ENCODE measurements at regions not wholly inside any gene's neighbourhood (a gene's known extent, or its start where the extent isn't known, plus 50 kb on each side); places are given as distances from the start of the nearest gene placed in this dataset.

DNA sequence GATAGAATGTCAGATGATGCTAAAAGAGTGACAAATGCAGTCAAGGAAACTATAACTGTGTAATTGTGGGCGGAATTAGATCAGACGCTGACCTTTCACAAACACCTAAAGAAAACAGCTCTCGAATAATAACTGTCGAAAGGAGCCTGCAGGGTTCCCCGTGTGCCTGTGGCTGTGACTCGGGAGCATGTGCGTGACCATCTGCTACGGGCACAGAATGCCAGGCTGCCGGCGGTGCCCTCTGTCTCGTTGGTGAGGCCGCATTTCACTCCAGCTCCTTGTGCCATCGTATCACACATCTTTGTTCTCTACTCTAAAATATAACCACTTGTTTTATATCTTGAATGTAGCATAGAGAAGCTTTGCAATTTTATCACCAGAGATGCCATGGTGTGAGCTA lies 267.8 kb upstream of the FMN2 start:
- ATAC-seq, result no peak
- WGBS, 2 donors (ENCODE audit: low coverage in 1 of 2), result 80 to 86% methylated on average over 12 of the region's 13 CpGs
- Histone ChIP-seq H3K36me3 (peaks cover 0 to 6% of the 10 kb centered on the region in 2 donors), H3K27me3 (no peaks in the 10 kb centered on the region), H3K4me1 (peaks cover 0 to 4% (median 0%) of the 10 kb centered on the region in 3 donors), H3K4me3 (no peak overlapping the region), H3K27ac (no peak overlapping the region), H3K9me3 (no peaks in the 10 kb centered on the region)
- TF ChIP-seq EP300 (IDR thresholded peaks at IDR 0.05) (no peak), POLR2AphosphoS5 (IDR thresholded peaks at IDR 0.05) (no peak), POLR2A (IDR thresholded peaks at IDR 0.05) (no peak)
- TF ChIP-seq, protein P1, sequence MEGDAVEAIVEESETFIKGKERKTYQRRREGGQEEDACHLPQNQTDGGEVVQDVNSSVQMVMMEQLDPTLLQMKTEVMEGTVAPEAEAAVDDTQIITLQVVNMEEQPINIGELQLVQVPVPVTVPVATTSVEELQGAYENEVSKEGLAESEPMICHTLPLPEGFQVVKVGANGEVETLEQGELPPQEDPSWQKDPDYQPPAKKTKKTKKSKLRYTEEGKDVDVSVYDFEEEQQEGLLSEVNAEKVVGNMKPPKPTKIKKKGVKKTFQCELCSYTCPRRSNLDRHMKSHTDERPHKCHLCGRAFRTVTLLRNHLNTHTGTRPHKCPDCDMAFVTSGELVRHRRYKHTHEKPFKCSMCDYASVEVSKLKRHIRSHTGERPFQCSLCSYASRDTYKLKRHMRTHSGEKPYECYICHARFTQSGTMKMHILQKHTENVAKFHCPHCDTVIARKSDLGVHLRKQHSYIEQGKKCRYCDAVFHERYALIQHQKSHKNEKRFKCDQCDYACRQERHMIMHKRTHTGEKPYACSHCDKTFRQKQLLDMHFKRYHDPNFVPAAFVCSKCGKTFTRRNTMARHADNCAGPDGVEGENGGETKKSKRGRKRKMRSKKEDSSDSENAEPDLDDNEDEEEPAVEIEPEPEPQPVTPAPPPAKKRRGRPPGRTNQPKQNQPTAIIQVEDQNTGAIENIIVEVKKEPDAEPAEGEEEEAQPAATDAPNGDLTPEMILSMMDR (IDR thresholded peaks at IDR 0.05), result no peak

DNA sequence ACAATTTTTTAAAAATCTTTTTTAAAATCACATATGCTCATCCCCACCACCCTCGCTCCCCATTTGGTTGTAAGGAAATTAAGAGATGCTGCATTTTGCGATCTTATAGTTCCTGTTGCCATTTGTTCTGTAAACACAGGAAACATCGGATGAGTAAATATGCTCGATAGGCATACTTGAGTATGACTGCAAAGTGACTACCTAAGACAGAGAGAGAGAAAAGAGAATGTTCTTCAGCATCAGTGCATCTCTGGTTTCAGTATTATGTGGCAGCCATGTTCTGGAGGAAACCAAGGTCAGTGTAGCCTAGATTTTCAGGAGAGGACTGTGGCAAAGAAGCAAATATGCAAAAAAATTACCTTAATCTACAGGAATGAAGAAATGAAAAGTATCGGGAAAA lies 265.5 kb upstream of the FMN2 start:
- TF ChIP-seq POLR2A (IDR thresholded peaks at IDR 0.05) (no peak), POLR2AphosphoS5 (IDR thresholded peaks at IDR 0.05) (no peak), EP300 (IDR thresholded peaks at IDR 0.05) (no peak)
- TF ChIP-seq, protein P1 (IDR thresholded peaks at IDR 0.05), result no peak
- Histone ChIP-seq H3K4me3 (no peak overlapping the region), H3K36me3 (peaks cover 0 to 6% of the 10 kb centered on the region in 2 donors), H3K9me3 (no peaks in the 10 kb centered on the region), H3K27me3 (no peaks in the 10 kb centered on the region), H3K27ac (no peak overlapping the region), H3K4me1 (no peaks in the 10 kb centered on the region)
- no peak for ATAC-seq
- 94% methylated on average over 5 of the region's 5 CpGs for WGBS, 2 donors (ENCODE audit: low coverage in 1 of 2)

DNA sequence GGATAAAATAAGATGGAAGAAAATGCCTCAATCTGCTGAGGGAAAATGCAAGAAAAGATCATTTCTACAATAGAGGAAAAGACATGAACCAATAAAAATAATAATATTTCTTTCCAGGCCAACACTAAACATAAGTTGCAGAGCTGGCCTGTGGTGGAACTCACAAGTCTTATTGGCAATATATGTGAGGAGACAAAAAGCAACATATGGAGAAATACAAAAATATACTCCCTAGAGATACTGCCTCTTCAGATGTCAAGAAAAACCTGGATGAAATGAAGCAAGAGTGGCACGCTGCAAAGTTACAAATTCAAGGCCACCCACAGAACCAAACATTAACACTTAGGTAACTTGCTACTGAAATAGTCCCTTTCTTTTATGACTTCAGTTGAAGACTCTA lies 264.9 kb upstream of the FMN2 start:
- Histone ChIP-seq H3K36me3 (peaks cover 0 to 6% of the 10 kb centered on the region in 2 donors), H3K9me3 (no peaks in the 10 kb centered on the region)
- WGBS, 2 donors (ENCODE audit: low coverage in 1 of 2), result 85 to 100% methylated on average over 1 of the region's 1 CpG

DNA sequence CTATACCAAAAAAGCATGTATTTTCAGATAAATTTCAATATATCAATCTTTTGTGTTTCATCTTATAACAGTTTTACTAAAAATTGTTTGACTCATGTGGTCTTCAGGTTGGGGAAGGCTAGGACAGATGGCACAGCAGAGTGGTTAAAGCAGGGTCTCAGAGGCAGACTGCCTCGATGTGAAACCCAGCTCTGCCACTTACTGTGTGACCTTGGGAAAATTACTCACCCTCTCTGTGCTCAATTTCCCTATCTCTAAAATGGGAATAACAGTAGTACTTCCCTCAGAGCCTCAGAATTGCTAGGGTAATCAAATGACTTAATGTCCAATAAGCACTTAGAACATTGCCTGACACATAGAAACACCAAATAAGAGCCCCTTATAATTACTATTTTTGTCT lies 262.1 kb upstream of the FMN2 start:
- Histone ChIP-seq H3K4me3 (no peak overlapping the region), H3K27me3 (no peaks in the 10 kb centered on the region), H3K36me3 (peaks cover 0 to 6% of the 10 kb centered on the region in 2 donors), H3K27ac (no peak overlapping the region), H3K4me1 (peaks cover 0 to 11% (median 0%) of the 10 kb centered on the region in 3 donors), H3K9me3 (no peaks in the 10 kb centered on the region)
- 90 to 100% methylated on average over 1 of the region's 1 CpG for WGBS, 2 donors (ENCODE audit: low coverage in 1 of 2)
- TF ChIP-seq POLR2AphosphoS5 (IDR thresholded peaks at IDR 0.05) (no peak), EP300 (IDR thresholded peaks at IDR 0.05) (no peak), POLR2A (IDR thresholded peaks at IDR 0.05) (no peak)
- TF ChIP-seq, protein P1 (IDR thresholded peaks at IDR 0.05), result no peak
- no peak for ATAC-seq

More for the DNA sequence above, 264.9 kb upstream of the FMN2 start:
- H3K4me3 ChIP-seq, result no peak overlapping the region
- no peak for ATAC-seq
- H3K4me1 ChIP-seq, result no peaks in the 10 kb centered on the region
- H3K27ac ChIP-seq, result no peak overlapping the region
- H3K27me3 ChIP-seq, result no peaks in the 10 kb centered on the region
- TF ChIP-seq EP300 (IDR thresholded peaks at IDR 0.05) (no peak), POLR2A (IDR thresholded peaks at IDR 0.05) (no peak), POLR2AphosphoS5 (IDR thresholded peaks at IDR 0.05) (no peak)
- TF ChIP-seq, protein P1 (IDR thresholded peaks at IDR 0.05), result no peak

DNA sequence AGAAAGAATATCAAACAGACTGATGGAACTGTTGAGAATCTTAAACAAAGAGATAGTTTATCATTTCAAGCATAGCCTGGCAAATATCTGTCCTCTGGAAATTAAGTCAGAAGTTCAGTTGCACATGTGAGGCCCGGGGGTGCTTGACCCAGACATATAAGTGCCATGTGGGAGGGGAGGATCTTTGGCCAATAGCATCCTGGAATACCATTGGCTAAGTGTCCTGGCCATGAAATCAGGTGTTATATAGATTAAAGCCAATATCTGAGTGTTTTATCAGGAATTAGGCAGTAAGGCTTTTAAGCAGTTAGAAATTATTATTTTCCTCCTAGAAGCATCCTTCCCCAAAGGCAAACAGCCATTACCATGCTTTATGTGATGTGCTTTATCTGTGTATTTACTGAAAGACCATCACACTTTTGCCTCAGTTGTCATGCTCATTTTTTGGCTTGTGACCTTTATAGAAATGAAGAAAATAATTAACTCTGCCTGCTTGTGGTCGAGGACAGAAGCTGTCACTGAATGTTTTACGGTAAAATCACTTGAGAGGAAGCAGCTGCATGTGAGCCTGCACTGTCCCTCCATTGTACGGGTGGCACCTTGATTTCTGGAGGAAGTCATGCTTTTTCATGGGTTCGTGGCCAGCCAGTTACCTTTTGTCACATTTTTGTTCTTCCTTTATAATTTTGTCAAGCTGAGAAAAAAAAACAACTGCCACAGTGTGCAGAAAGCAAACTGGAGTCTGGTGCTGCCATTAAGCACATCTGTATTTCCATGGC lies 259.9 kb upstream of the FMN2 start:
- H3K4me1 ChIP-seq, result peaks cover 0 to 11% (median 0%) of the 10 kb centered on the region in 3 donors
- 55 to 71% methylated on average over 5 of the region's 5 CpGs for WGBS, 2 donors (ENCODE audit: low coverage in 1 of 2)
- no peaks in the 10 kb centered on the region for H3K27me3 ChIP-seq
- H3K27ac ChIP-seq, result no peak overlapping the region
- ATAC-seq, result no peak
- H3K9me3 ChIP-seq, result no peaks in the 10 kb centered on the region
- no peak overlapping the region for H3K4me3 ChIP-seq
- H3K36me3 ChIP-seq, result no peaks in the 10 kb centered on the region
- TF ChIP-seq POLR2AphosphoS5 (IDR thresholded peaks at IDR 0.05) (no peak), POLR2A (IDR thresholded peaks at IDR 0.05) (no peak), EP300 (IDR thresholded peaks at IDR 0.05) (no peak)
- TF ChIP-seq, protein P1 (IDR thresholded peaks at IDR 0.05), result no peak
